HS-27A (cell line): ENCODE measurements at regions not wholly inside any gene's neighbourhood (a gene's known extent, or its start where the extent isn't known, plus 50 kb on each side); places are given as distances from the start of the nearest gene placed in this dataset.
A peak's percentile ranks its signal among the peaks of the same experiment; 100 is the strongest.

Source experiments
- DNase-seq: peaks from one replicate; pipeline ENCODE4 v3.0.0-alpha.2; 2012; ENCODE audit warnings: low read depth, missing footprints

DNA sequence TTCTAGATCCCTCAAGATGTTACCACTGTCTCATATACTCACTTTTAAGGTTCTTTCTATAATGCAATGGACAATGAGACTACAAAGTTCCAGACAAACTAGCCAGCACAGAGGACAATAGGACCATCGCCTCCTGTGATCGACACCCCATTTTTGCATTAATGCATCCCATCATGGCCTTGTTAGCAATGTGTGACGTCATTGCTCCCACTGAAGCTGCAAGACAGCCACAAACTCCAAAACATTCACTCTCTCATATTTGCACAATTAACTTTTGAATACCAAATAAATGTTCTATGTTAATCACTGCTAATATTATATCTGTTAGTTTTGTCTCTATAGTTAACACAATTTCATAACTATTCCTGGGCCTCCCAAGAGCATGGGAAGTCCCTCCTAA, 88.8 kb upstream of the TMEM72 start:
- DNase-seq, result no peak

DNA sequence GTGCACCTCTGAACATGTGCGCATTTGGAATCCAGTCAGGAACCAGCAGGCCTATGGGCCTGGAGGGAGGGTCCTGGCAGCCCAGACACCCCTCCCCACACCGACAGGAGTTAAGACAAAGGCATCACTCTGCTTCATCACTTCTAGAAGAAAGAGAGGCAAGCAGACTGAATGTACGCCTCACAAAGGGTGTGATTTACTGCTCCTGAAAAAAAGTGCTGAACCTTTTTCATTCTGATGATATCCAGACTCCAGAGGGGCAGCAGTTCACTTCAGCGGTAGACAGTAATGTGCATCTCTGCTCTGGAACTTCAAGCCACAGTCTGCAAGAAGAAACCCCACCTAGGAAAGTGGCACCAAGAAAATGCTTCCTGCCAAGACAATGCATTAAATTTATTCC, 88.2 kb upstream of the TMEM72 start:
- no peak for DNase-seq

DNA sequence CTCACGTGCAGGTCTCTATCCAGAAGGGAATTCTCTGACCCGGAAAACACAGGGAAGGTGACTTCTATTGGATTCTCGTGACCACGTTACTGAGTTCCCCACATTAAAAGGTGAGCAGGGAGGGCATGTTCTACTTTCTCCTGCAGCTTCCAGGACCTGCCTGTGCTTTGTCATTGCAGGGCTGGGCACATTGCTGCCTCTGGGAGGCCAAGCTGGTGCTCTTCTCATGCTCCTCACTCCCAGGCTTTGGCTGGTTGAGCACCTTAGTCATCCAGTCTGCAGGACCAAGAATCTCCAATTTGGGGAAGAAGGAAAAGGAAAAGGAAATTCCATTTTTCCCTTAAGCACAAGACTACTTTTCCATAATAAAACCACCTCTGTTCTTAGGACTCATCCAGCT, 86.5 kb upstream of the TMEM72 start:
- DNase-seq, result no peak

DNA sequence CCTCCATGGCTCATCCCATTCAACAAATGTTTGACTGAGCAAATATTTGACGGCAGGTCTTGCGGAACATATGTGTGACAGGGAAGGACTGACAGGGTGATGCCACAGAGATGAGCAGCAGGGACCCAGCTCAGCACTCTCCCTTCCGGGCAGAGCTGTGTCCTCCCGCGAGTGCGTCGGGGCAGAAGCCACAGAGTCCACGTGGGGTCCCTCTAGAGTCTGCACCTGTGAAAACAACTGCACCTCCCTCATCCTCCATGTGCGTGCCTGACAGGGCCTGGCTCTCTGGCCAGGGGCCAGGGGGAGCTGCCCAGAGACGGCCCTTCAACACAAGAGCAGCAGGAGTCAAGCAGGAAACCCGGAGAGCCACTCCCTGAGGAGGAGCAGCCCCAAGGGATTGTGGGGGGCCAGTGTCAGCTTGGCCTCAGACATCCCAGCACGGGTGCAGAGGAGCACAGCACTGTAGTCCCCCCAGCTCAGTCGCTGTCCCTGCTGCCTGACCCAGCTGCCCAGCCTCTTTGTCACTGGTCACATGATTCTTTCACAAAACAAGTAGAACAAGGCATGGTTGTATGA, 83.6 kb upstream of the TMEM72 start:
- no peak for DNase-seq

DNA sequence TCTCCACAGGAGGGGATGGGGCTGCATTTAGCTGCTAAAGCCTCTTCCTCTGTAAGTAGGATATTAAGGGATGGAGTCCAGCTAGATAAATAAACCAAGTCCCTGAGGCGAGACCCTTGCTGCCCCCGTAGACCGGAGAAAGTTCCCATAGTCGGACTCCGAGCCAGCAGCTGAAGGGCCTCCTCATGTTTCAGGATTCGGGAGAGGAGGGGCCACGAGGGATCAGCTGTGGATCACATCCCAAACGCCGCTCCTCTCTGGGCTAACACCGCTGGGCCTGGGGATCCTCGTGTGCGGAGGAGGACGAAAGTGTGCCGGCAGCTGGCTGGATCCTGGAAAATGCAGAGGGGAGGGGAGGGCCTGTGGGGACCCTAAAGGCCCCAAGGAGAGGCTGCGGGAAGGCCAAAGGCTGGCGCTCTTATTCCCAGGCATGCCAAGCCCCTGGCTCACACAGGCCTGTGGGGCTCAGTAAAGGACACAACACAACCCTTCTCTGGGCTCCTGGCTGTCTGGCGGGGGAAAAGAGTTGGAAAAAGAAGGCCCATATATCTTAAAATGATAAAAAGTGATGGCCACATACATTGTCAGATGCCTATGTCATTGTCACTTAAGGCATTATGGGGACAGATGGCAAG, 82.5 kb upstream of the TMEM72 start:
- DNase-seq, result no peak

DNA sequence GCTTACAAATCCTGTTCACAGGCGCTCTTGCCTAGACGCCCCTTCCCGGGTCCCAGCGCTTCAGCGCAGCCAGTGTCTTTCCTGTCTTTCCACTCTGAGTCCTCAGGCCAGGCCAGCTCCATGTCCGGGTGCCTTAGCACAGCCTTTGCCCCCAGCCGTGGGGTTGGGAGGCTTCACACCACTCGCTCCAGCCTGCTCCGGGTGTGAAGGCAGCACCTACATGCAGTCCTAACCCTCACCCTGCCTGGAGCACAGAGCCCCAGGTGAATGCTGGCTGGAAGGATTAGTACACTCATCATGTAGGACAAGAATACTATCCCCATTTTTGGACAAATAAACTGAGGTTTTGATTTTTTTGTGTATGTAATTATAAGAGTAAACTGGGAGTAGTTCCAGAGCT, 81.7 kb upstream of the TMEM72 start:
- no peak for DNase-seq

DNA sequence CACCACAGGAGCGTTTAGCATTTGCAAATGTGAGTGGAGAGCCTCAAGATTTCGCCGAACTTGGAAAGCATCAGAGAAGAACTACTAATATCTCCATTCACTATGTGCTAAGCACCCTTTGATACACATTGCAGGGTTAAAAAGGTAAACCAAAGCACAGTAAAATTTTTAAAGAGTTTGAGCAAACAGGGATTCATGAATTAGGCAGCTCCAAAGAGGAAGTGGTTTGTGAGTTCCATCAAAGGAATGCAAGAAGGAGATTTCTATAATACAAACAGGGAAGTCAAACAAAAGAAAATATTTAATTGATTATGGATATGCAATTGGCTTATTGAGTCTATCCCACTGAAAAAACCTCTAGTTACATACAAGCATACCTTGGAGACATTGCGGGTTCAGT, 81.1 kb upstream of the TMEM72 start:
- DNase-seq, result peak; percentile 14

DNA sequence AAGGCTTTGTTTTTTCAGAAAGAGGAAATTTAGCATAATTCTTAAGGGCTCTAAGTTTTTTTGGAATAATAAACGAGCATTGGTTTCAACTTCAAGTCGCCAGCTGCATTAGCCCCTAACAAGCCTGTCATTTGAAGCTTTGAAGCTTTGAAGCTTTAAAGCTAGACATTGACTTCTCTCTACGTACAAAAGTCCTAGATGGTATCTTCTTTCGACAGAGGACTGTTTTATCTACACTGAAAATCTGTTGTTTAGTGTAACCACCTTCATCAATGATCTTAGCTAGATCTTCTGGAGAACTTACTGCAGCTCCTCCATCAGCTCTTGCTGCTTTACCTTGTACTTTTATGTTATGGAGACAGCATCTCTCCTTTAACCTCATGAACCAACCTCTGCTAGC, 79.6 kb upstream of the TMEM72 start:
- no peak for DNase-seq

DNA sequence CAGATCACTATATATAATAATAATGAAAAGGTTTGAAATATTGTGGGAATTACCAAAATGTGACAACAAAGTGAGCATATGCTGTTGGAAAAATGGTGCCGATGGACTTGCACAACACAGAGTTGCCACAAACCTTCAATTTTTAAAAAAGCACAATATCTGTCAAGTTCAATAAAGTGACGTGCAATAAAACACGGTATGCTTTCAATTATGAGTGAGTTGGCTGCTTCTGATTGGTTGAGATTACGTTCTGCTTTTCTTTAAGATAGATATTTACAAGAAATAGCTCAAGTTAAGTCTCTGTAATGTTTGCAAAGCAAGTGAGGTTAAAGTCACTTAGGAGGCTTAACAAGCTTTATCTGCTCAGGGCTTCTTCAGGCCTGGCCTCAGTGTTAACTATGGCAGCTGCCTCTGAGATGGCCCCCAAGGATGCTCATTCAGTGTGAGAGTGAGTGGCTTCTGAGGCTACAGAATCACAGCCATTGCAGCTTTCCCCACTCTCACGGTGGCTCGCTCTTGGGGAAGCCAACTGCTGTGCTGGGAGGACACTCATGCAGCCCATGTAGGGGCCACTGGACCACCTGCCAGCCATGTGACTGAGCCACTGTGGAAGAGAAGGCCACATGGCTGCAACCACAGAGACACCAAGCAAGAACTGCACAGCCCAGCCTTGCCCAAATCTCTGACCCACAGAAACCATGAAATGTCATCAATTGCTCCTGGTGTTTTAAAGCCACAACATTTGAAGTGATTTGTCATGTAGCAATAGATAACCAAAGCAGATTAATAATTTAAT, 78.3 kb upstream of the TMEM72 start:
- no peak for DNase-seq

DNA sequence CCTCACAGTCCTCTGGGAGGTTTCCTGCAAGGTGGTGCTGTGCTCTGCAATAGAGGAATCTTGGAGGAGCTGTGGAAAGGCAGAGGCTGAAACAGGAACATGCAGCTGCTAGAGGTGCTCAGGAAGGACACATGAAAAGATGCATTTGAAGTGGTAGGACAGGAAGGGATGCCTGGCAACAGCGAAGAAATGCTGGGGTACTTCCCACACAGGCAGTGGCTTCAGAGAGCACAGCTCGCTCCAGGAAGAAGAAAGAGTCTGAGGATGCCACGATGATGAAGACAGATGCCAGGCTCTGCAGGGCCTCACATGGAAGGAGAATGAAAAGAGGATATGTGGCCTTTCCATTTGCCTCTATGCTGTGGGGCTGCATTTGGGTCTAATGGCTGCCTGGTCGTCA, 77.0 kb upstream of the TMEM72 start:
- no peak for DNase-seq

DNA sequence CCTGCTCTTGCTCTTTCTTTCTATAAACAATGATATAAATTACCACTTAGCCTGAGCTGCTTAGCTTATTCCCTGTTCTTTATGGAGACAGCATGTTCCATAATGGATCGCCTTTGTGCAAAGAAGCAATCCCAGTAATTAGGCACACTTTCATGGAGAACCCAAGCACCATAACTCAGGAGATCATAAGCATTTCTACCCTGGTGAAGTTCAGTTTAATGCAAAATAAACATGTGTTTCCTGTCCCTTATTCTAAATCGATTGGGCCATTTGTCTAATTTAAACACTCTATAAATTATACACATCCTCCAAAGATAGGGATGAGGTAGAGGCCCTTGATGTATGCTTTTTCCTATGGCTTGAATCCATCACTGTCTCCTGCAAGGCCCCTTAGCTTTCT, 75.8 kb upstream of the TMEM72 start:
- DNase-seq, result no peak

DNA sequence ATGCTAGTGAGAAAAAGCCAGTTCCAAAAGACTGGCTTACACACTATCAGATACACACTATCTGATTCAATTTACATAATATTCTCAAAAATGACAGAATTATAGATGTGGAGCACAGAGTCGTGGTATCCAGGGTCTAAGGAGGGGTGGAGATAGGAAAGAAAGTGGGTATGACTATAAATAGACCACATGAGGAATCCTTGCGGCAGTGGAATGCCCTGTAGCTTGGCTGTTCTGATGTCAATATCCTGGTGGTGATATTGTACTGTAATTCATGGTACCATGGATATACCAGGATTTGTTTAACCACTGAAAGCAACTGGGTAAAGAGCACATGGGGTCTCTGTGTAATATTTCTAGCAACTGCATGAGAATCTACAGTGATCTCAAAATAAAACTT, 67.7 kb upstream of the TMEM72 start:
- no peak for DNase-seq

DNA sequence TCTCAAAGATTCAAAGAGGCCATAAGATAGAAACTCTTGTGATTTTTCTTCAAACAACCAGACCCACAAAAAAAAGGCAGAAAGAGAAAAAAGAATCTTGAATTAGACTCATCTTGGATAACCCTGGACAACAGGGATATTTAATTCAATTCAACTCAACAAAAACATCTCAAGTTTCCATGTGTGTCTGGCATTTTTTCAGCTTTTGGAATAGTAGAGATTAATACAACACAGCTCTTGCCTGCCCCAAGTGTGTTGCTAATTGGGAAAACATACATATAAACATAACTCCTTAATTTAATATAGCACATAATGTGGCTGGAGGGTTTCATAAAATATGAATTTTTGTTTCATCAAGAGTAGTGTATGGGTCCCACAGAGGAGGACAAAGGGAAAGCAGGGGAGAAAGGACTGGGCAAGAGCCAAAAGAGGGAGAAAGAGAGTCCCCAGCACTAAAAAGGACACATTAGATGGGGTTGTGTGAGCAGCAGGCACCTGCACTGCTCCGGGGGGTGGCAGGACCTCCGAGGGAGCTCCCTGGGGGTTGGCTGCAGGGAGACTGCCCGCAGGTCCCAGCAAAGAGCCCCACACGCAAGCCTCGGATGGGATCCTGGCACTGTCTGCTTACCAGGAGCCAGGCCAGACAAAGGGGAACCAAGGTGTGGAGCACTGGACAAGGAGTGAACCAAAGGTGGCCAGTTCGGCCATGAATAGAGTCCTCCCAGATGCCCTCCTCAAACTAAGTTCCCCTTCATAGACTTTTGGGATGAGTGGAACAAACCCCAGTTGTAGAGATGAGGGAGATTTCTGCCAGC, 65.6 kb upstream of the TMEM72 start:
- no peak for DNase-seq

DNA sequence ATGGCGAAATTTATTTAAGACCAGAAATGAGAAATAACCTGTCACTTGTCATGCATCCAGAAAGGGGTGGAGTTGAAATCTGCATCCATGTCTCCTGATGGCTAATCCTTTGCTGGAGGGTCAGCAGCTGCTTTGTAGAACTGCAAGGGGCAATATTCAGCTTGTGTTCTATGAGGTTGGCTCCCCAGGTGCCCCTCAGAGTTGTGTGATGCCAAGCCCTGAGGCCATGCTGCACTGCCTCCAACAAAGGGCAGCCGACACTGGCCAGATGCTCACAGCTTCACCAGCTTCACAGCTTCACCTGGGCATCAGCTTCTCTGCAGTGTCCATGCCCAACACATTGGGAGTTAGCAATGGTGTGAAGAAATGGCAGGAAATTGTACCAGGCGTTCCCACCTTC, 64.0 kb upstream of the TMEM72 start:
- no peak for DNase-seq

DNA sequence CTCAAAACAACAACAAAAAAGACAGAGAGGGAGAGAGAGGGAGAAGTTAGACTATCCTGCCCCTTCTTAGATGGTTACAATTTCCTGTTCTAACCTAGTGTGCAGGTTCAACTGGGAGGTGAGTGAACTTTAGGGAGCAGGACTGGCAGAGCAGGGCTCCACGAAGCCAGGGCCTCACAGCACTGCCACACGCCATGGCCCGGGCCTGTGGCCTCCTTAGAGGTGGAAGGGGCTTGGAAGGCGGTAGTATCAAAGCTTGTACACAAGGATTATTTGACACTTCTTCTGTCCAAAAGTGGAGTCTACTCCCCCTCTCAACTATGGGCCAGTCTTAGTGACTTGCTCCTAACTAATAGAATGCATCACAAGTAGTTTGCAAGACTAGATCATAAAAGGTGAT, 62.9 kb upstream of the TMEM72 start:
- DNase-seq, result no peak

DNA sequence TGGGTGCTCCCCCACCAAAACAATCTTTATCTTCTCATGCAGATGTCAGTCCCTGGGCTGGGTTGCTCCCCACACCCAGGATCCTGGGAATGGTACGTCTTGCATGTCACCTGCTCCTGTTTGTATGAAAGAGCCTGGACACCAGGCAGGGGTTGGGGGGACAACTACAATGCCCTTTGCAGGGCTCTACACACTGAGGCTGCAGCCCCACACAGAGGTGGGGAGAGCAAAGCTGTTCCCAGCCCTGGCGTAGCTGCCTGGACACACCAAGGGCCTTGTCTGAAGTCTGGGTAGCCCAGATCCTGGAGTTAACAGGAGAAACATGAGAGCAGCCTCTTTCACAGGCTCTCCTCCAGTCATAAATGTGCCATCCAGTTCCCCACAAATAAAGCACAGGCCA, 61.2 kb upstream of the TMEM72 start:
- no peak for DNase-seq

DNA sequence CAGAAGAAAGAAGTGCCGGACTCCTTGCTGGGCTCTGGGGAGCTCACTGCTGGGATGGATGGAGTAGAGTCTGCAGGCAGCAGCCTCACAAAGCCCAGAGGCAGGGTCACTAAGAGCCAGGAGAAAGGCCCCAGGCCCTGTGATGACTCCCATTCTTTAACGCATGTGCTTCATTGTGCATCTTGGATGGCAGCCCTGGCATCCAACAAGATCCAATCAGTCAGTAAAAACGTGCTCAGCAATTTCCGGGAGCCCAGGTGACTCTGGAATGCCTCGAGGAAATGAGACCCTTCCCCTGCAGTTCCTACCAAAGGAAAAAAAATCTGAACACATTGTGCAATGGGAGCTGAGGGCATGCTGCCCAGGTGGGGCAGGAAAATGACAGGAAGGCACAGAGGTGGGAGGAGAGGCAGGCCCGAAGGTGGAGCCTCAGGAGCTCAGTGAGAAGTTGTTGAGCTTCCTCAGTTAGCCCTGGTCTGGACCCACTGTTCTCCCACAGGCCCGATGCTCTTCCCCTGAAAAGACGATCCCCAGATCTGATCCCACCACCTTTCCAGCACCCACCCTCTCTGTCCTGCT, 60.7 kb upstream of the TMEM72 start:
- DNase-seq, result no peak

DNA sequence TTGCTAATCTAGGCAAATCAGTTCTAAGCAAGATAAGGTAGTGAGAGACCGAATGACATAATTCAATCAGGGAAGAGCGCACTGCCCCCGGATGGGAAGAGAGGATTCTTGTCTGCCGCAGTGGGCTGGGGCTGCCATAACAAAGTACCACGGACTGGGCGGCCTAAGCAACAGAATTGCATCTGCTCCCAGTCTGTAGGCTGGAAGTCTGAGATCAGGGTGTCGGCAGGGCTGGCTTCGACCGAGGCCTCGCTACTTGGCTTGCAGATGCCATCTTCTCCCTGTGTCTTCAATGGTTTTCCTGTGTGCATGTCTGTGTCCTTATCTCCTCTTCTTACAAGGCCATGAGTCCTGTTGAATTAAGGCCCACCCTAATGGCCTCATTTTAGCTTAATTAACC, 59.7 kb upstream of the TMEM72 start:
- DNase-seq, result no peak

DNA sequence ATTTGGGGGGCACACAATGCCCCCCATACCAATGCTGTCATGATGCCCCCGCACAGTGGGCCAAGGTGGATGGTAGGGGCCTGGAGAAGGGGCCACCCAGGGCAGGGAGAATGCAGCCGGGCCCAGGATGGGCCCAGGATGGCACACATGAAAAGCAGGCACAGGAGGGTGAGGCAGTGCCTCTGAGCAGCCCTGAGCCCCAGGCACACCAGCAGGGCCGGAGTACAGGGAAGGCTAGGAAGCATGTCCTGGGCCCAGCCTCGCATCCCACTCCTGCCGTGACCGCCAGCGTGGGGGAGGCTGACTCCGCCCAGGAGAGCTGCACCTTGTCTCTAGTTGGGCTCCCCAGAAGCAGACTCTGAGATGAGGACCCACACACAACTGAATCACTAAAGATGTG, 59.3 kb upstream of the TMEM72 start:
- no peak for DNase-seq

DNA sequence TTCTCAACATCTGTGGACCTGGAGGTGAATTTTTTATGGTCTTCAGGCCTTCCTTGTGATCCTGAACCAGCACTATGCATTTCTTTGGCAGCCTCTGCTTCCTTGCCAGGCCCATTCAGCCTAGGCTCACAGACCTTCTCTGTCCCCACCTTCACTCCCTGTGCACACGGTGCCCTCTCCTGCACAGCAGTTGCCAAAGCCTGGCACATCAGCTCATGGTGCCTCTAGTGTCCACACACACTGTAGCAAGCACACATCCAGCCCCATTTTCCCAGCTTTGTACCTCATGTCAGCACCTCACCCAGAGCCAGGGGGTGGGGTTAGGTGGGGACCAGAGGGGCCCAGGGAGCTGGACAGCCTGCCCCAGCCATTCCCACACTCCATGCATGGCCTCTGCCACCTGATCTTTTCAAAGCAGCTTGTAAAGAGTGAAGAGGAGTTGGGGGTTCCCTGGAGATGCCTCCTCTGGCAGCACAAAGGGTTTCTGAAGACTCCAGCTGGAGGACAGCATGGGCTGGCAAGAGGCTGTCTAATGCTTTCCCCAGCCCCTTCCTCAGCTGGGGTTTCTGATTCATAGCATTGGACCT, 57.9 kb upstream of the TMEM72 start:
- DNase-seq, result no peak

DNA sequence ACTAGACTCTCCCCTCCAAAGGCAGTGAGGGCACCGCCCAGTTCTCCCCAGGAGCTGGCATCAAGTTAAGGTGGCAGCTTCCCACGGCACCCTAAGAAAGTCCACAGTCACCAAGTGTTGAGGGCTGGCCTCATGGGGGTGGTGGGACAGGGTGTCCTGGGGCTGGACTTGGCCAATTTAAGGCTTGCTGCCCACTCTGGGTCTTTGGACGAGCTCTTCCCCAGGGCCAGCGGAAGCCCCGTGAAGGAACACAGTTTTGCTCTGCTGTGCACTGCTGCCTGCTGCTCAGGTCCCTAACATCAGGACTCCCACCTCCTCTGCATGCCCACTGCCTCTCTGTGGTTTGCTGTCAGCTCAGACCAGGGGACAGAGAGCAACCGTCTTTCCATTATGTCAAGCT, 57.3 kb upstream of the TMEM72 start:
- DNase-seq, result no peak

DNA sequence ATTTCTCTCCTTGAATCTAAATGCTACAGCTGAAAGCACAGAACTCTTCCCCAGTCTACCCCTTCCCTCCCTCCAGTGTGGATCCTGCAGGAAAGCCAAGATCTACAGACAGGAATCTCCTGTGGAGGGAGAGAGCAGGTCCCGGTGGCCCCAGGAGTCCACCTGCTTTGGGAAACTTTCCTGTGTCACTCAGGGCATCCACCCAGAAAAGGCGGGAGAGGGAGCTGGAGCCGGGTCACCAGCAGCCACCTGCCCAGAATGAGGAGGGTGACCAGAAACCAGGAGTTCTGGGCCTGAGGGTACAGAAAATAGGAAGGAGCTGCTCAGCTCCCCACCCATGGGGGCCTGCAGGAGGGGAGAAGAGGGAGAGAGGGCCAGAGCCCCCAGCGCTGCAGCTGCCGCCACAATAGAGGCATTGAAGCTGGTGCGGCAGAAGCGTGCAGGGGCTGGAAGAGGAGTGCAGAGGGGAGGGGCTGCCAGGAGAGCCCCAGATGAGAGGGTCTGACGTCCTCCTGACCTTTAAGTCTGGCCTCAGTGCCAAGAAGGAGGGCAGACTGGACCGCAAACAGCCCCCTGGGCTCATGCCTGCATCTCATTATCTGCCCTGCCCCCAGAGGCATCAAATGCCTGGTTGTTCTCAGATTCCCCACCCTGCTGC, 56.3 kb upstream of the TMEM72 start:
- DNase-seq, result no peak
